GM21423 (cell line): ENCODE measurements at regions not wholly inside any gene's neighbourhood (a gene's known extent, or its start where the extent isn't known, plus 50 kb on each side); places are given as distances from the start of the nearest gene placed in this dataset.

Experiments used
- ATAC-seq: cut with Tn5 transposase; IDR thresholded peaks from one replicate; pipeline ENCODE4 v1.9.1; 2021; ENCODE audit warnings: mild to moderate bottlenecking, moderate library complexity; ENCODE audit not compliant: unreplicated experiment

GRCh38 chr4:129645461-129645860, 549.5 kb downstream of the C4orf33 start:
- no peak for ATAC-seq

GRCh38 chr4:129668092-129668491, 572.1 kb downstream of the C4orf33 start:
- ATAC-seq, result no peak

GRCh38 chr4:129672941-129673340, 577.0 kb downstream of the C4orf33 start:
- no peak for ATAC-seq

GRCh38 chr4:129675036-129675435, 579.1 kb downstream of the C4orf33 start:
- no peak for ATAC-seq

- no peak for ATAC-seq
Measured at GRCh38 chr4:129676934-129677333, 581.0 kb downstream of the C4orf33 start.

GRCh38 chr4:129682586-129682985, 586.6 kb downstream of the C4orf33 start:
- ATAC-seq, result no peak

GRCh38 chr4:129707949-129708348, 612.0 kb downstream of the C4orf33 start:
- no peak for ATAC-seq

- ATAC-seq, result no peak
Measured at GRCh38 chr4:129708784-129709183, 612.8 kb downstream of the C4orf33 start.

GRCh38 chr4:129738175-129738574, 642.2 kb downstream of the C4orf33 start:
- ATAC-seq, result no peak

GRCh38 chr4:129747756-129748155, 651.8 kb downstream of the C4orf33 start:
- ATAC-seq, result no peak

- no peak for ATAC-seq
Measured at GRCh38 chr4:129748991-129749390, 653.0 kb downstream of the C4orf33 start.

GRCh38 chr4:129751646-129752045, 655.7 kb downstream of the C4orf33 start:
- ATAC-seq, result no peak

- no peak for ATAC-seq
Measured at GRCh38 chr4:129783596-129783995, 687.6 kb downstream of the C4orf33 start.

GRCh38 chr4:129788486-129788885, 692.5 kb downstream of the C4orf33 start:
- ATAC-seq, result no peak

GRCh38 chr4:129804461-129804981, 708.6 kb downstream of the C4orf33 start:
- ATAC-seq, result no peak

GRCh38 chr4:129806986-129807385, 711.0 kb downstream of the C4orf33 start:
- no peak for ATAC-seq

- no peak for ATAC-seq
Measured at GRCh38 chr4:129808242-129808641, 712.3 kb downstream of the C4orf33 start.

- no peak for ATAC-seq
Measured at GRCh38 chr4:129821073-129821472, 725.1 kb downstream of the C4orf33 start.

GRCh38 chr4:129821963-129822362, 726.0 kb downstream of the C4orf33 start:
- no peak for ATAC-seq

GRCh38 chr4:129822701-129823100, 726.7 kb downstream of the C4orf33 start:
- ATAC-seq, result no peak

GRCh38 chr4:129823105-129823504, 727.2 kb downstream of the C4orf33 start:
- no peak for ATAC-seq

- no peak for ATAC-seq
Measured at GRCh38 chr4:129829373-129829772, 733.4 kb downstream of the C4orf33 start.

- ATAC-seq, result no peak
Measured at GRCh38 chr4:129839687-129840086, 743.7 kb downstream of the C4orf33 start.
